VCaP (cell line): ENCODE measurements at regions not wholly inside any gene's neighbourhood (a gene's known extent, or its start where the extent isn't known, plus 50 kb on each side); places are given as distances from the start of the nearest gene placed in this dataset.

Experiments
- H3K27ac ChIP-seq: fragments of 450-650 bp; 2 replicates; pipeline ENCODE4 v1.5.1; 2017
- CTCF ChIP-seq: fragments of 450-650 bp; conservative IDR thresholded peaks from 2 replicates; pipeline ENCODE4 v1.5.1; 2017; ENCODE audit warnings: mild to moderate bottlenecking, moderate library complexity

DNA sequence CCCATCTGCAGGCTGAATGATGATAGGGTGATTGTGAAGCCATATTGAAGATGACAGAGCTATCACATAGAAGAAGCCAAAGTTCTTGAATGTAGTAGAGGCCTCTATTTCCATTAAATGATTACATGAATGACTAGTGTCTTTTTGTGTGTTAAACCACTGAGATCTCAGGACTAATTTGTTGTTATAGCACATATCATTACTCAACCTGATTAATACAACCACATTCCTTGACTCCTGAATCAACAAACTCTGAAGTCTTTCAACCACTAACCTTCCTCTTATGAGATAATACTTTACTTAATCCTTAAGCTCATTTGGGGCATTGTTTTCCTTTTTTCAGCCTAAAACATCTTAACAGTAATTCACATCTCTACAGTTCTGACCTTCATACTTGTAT, 564.5 kb upstream of the ADAMTS9 start:
- no peak overlapping the region for H3K27ac ChIP-seq
- no peak for TF ChIP-seq CTCF

GRCh38 chr3:65251375-65251774, 563.6 kb upstream of the ADAMTS9 start:
- no peak for TF ChIP-seq CTCF

GRCh38 chr3:65246561-65246960, 558.8 kb upstream of the ADAMTS9 start:
- no peak for TF ChIP-seq CTCF
- H3K27ac ChIP-seq, result no peak overlapping the region

More at GRCh38 chr3:65251375-65251774, 563.6 kb upstream of the ADAMTS9 start:
- H3K27ac ChIP-seq, result no peak overlapping the region

DNA sequence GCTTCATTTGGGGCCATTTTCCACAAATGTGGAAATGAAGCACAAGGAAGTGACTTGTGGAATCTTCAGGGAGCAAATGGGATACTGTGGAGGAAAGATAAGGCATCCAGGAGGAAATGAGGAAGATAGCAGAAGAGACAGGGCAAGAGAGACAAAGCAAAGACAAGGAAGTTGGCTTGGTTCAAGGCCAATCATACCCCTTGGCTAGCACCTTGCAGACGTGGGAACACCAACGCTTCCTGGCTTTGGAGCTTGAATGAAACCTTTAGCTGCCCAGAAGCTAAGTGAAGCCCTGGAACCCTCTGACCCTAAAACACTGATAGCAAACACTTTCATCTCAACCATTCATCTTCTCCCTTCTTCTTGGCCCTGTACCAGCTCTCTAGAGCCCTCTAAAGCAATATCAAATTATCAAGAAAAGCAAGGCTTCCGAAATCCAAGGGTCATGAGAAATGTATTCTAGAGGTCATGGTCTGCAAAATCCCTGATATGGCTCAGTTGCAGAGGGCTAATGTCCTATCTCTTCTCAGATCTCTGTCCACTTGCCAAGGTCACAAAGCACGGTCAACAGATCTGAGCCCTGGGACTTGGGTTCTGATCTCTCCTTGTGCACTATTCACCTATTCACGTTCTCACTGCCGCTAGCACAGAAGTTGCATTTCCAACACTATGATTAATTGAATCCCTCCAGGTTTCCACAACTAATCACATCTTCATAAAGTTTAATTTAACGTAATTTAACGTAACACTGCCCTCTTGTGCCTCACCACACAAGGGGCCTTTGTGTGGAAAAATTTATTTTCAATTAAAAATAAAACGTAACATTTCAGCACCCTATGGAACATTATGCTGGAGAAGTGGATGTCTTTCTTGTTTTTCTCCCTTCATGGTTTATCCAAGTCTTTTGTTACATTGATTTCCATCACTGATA, 557.6 kb upstream of the ADAMTS9 start:
- peak; percentile 60 for TF ChIP-seq CTCF
- H3K27ac ChIP-seq, result no peak overlapping the region

- H3K27ac ChIP-seq, result no peak overlapping the region
- TF ChIP-seq CTCF, result no peak
Observed at GRCh38 chr3:65240366-65240765, 552.6 kb upstream of the ADAMTS9 start.

- no peak overlapping the region for H3K27ac ChIP-seq
- TF ChIP-seq CTCF, result no peak
Observed at GRCh38 chr3:65238652-65239051, 550.9 kb upstream of the ADAMTS9 start.

DNA sequence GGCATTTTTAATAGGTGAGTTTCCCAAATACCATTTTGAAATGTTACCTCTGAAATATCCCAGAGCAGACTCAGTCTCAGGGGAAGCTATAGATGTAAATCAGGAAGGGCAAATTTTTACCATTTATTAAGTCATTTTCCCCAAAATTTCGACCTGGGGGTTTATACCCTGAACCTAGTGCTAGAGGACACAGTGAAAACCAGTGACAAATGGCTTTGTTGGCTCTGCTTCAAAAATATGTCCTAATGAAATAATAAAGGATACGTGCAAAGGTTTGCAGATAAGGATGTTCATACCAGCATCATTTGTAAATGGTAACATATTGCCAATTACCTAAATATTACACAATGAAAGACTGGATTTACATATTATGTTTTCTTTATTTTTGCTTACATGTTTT, 546.7 kb upstream of the ADAMTS9 start:
- no peak overlapping the region for H3K27ac ChIP-seq
- no peak for TF ChIP-seq CTCF
